Right hindlimb (tissue), 1 donor: ENCODE measurements at regions not wholly inside any gene's neighbourhood (a gene's known extent, or its start where the extent isn't known, plus 50 kb on each side); places are given as distances from the start of the nearest gene placed in this dataset.

ENCODE experiments used
- DNase-seq: peaks from one replicate; pipeline ENCODE4 v3.0.0-alpha.2; 2018

DNA sequence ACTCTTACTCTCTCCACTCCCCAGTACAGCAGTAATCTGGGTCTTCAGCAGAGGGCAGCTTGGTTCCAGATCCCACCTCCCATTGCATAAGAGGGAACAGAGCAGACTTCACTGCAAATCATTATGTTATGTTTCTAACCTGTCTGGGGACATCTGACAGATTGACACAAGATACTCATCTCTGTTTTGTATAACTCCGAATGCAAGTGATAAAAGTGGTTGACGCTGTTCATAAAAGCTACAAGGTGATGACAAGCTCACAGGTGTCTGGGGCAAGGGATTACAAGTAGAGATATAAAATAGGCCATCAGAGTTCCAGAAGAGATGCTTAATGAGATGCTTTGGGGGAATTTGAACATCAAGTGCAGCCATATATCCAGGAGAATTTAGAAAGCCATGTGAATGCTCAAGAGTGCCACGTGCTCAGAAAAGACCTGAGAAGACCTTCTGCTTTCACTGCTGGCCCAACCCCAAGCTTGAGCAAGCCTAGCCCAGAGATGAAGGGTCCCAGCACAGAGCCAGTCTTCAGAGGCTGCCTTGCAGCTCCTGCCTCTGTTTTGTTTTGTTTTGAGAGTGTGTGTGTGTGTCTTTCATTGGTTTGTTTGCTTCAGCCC, 80.6 kb downstream of the VSTM2A start:
- no peak for DNase-seq
